Activated effector memory CD4-positive, alpha-beta T cell treated with Interleukin-2 at 50 U/mL for 16 hours (primary cell): ENCODE measurements at regions not wholly inside any gene's neighbourhood (a gene's known extent, or its start where the extent isn't known, plus 50 kb on each side); places are given as distances from the start of the nearest gene placed in this dataset.

ENCODE experiments used
- DNase-seq: peaks from one replicate; pipeline ENCODE4 v3.0.0-alpha.2; 2020

DNA sequence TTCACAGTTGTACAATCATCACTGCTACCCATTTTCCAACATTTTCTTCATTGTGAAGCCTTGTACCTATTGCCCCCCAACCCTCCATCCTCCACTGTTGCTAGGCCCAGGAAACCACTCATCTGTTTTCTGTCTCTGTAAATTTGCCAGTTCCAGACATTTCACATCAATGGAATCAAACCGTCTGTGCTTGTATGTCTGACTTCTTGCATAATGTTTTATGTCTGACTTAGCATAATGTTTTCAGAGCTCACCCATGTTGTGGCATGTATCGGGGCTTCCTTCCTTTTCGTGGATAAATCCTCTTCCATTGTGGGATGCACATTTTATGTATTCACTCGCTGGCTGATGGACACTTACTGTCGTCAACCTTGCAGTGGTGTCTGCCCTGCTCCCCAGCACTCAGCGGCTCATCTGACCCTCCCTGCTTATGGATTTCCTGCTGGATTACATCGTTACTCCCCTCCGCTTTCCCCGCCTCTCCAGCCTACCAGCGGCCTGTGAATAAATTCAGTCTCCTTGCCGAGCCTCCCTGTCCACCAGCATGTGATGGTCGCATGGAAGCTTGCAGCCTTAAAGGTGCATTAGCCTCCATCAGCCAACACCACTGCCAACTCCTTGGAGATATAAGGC lies 727.6 kb upstream of the TMEM132C start:
- no peak for DNase-seq

DNA sequence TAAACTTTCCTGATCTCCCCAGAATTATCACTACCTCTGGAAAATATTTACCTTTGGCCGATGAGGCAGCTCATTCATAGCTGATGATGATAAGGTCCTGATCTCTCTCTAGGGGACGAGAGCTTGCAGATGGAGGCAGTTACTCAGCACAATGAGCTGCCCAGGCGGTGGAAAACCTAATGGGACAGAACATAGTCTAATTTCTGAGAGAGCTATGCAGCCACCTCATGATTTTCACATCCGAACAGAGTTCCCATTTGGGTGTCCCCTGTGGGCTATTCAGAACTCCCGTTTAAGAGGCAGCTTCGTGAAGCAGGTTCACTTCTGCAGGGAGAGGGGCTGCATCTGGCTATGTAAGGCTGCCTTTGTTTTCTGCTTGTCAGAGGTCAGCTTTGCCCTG lies 724.6 kb upstream of the TMEM132C start:
- DNase-seq, result no peak

DNA sequence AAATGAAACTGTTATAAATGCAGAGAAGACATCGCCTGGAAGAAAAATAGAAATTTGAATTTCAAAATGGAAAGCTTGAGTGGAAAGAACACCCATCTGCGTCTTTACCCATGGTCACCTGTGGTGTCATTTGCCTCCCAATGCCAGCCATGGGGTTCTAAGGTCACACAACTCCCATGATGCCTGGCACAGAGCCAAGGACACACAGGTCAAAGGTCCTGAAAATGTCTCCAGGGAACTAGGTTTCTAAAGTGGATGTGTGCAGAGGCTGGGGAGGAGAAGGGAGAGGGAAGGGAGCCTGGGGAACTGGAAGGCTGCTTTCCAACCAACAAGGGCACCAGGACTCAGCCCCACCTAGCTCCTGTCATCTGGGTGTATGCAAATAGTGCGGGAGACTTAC lies 724.0 kb upstream of the TMEM132C start:
- DNase-seq, result no peak

DNA sequence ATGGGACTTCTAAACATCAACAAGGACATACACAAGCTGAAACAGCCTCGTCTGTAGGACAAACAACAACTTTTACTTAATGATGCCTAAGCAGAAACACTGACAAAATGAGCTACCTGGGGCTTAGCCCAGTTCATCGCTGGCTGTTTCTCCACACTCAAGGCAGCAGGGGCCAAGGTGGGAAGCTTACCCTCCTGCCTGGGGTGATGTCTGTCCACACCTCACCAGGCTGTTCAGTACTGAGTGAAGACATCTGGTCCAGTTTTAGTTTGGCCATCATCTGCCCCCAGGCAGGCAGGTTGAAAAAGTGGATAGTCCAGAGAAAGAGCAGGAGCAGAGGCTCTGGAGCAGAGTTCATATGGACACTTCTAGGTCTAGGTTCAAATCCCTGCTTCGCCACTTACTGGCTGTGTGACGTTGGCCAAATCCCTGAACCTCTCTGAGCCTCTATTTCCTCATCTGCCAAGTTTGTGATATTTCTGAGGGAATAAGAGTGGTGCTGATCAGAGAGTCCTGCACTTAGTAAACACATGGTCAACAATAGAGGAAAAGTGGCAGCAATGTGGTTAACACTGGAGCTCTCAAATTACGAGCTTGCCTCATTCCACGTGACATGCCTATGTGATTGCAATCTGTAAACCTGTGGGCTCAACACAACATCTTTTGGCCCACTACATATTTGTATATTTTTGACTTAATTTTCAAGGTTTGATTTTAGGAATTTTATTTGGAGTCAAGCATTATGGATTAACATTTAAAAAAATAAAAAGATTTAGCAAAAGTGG lies 720.1 kb upstream of the TMEM132C start:
- no peak for DNase-seq

DNA sequence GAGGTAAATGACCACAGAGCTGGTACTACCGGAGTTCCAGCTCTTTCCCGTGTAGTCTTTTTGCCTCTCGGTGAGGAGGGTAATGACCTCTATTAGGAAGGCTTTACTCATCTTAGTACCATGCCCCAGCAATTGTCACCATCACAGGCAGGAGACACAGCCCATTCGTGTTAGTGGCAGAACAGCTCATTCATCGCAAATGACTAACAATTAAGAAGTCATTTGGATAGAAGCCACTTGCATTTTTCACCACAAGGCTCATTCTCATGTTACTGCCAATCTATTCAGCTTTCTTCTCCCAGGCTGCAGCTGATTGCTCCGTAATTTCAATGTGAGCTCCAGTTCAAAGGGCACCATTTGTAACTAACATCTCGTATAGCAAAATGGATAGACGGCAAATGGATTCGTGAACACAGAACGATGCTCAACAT lies 718.8 kb upstream of the TMEM132C start:
- no peak for DNase-seq

DNA sequence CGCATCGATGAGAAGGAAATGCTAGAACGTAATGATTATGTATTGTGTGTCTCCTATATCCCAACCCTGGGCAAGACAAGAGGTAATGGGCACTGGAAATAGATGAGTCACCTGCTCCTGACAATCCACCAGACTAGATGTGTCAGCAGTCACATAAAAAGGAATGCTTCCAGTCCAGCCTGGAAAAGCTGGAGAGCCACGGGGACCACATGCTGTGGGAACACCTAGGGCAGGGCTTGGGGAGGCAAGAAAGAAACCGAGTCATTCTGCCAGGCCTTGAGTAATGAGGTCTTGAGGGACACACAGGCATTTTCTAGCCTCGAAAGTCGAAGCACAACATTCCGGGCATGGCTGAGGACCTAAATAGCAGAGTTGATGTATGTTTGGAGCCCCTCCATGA lies 716.7 kb upstream of the TMEM132C start:
- no peak for DNase-seq

DNA sequence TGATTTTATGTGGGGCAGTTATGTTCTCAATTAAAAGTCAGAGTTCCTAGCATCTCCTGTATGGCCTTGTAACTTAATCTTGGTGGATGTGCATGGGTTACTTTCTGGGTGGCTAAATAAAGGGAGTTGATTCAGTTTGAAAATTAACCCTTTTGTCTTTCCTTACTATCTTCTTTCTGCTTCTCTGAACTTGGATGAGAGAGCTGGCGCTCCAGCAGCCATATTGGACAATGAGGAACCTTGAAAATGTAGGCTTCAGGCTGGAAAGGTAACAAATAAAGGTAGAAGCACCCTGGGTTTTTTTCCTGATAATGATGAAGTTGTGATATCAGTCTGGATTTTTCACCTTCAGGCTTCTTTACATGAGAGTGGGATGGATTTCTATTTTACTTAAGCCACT lies 714.1 kb upstream of the TMEM132C start:
- DNase-seq, result no peak

DNA sequence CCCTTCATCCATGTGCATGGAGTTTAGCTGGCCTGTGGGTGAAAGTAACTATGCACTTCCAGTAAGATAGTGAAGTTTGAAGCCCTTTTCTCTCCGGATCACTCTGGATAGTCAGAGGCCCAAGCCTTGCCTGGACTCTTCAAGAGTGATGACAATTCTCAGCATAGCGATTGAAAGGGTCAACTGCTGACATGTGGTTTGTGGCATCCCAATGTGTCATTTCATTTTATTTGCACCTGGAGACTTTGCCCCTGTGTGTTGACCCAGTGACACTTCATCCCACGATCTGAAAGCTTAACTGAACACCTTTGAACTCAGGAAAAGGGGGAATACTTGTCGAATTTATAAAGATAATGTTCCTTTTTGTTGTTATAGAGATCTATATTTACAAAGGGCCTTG lies 711.9 kb upstream of the TMEM132C start:
- no peak for DNase-seq

DNA sequence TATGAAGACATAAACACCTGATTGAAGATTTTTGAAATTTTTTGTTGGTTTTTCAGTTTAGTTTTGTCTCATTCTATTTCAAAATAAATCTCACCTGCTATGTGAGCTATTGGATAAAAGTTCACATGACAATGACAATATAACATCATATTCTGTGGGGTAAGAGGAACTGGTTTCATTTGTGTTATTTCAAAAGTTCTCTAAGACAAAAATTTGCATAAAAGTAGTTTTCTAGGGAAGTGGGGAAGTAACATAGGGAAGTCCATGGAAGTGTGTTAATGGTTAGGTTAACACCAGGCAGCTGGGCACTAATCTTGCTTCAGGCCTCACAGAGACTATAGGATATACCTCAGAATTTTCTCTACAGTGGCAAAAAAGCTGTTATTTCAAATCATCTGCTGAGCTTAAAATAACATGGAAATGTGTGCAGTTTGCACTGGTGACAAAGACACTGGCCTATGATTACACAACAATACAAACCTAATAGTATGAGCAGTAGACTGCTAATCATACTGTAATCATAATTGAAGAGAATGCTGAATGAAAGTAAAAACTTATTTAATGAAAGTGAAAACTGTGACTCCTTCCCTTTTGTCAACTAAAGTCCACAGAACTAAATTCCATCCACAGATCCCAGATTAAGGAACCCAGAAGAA lies 710.6 kb upstream of the TMEM132C start:
- no peak for DNase-seq

DNA sequence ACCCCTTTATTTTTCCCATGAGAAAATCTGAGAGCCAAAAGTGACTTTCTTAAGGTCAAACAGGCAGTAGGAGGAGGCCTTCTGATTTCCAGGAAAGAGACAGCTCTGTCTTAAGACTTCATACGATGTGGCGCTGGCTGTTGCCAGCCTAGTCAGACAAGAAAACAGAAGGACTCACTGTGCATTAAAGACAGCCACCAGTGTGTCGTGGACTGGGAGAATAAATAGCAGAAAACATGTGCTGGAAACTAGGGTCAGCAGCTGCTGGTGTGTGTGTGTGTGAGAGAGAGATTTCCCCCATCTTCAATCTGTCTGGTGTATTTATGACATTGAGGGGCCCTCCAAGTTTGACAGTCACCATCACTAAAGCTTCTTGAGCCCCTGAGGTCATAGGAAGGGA lies 708.6 kb upstream of the TMEM132C start:
- DNase-seq, result no peak

DNA sequence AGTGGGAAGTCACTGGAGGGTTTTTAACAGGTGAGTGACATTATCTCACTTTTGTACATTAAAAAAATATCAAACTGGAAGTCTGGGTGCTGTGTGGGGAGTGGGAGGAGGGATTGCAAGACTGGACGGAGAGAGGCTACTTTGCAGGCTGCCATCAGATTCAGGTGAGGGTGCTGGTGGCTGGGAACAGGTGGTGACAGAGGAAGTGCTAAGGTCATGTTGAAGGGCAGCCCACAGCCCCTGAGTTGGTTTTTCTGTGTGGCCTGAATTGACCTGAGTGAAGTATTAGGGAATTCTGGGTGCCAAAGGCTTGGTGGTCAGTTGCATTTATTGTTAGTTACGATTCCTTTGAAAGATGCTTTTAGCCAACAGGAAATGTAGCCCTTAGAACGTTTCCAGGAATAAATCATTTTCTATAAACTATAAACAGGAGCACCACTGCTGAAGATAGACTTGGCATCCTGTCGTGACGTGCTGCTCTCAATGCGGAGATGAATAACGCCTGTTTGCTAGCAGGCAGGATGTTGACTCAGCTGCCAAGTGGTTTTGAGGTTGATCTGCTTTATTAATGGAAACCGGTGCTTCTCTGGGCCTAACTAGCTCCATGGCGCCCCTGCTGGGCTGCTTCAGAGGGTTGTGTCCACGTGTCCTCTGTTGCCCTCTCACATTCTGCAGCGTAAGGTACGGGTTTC lies 707.5 kb upstream of the TMEM132C start:
- peak; percentile 32 for DNase-seq

DNA sequence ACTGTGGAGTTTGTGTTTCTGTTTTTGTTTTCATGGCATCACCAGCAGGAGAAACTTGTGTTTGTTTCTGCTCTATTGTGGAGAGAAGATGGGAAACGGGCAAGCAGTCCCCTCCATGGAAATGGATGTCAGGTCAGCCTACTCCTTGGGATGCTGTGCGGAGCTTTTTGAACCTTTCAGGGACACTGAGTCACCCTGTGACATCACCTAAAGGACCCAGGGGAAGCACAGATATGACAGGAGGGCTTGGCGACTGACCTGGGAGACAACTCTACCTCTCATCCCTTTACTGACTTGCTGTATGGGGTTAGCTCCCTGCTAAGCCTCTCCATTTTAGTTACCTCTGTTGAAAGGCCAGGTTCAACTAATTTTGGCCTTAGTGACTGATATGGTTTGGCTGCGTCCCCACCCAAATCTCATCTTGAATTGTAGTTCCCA lies 706.9 kb upstream of the TMEM132C start:
- no peak for DNase-seq

DNA sequence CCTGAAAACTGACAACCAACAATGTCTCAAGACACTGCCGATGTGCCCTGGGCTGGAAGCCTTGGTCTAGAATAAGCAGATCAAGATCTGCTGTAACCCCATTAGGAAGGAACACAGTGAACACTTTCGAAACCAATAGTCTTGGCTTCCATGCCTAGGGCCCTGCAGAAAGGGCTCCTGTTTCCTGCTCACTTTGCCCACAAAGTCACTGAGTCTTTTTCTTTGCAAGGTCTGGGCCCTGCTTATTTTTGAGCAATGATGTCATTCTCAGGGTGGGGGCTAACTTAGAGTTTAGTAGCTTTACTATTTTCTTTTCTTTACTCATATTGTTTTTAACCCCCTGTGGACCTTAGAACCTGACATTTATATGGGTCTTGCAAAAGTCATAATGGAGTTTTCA lies 704.2 kb upstream of the TMEM132C start:
- no peak for DNase-seq

DNA sequence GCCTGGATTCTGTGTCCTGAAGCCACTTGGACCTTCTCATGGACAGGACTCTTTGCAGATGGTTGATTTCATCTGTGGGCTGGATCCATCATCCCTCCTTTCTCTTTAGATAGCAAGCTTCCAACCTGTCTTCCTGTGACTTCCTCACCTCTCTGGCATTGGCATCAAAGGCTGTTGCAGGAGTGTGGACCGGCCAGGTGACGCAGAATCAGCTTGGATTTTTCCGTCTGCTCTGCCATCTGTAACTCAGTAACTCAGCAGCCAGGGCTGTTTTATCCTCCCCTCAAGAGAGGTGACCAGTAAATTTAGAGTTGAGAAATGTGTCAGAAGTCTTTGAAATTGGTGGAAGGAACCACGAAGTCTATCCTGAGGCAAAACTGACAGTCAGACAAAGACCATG lies 701.7 kb upstream of the TMEM132C start:
- no peak for DNase-seq

DNA sequence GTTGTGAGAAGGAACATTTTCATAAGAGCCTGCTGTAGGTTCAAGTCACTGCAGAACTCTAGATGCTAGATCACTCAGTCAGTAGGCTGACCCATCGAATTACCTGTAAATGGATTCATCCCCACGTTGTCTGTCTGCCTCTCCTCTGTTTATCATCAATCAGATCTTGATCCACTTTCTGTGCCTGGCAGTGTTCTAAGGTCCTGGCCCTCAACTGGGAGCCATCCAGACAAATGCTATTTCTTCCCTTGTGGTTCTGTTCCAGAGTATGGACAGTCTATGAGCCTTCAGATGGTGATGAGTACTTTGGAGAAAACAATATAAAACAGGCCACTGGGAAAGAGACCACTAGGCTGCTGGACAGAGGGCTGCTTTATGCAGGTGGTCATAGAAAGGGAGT lies 699.4 kb upstream of the TMEM132C start:
- DNase-seq, result no peak

DNA sequence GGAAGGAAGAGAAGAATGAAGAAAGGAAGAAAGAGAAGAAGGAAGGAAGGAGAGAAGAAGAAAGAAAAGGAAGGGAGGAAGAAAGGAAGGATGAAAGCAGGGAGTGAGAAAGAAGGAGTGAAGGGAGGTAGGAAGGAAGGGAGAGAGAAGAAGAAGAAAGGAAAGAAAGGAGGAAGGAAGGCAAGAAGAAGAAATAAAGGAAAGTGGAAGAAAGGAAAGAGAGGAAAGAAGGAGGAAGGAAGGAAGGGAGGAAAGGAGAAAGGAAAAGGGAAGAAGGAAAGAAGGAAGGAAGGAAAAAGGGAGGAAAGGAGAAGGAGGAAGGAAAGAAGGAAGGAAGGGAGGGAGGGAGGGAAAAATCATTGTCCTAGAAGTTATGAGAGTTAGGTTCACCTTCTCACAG lies 696.6 kb upstream of the TMEM132C start:
- no peak for DNase-seq

DNA sequence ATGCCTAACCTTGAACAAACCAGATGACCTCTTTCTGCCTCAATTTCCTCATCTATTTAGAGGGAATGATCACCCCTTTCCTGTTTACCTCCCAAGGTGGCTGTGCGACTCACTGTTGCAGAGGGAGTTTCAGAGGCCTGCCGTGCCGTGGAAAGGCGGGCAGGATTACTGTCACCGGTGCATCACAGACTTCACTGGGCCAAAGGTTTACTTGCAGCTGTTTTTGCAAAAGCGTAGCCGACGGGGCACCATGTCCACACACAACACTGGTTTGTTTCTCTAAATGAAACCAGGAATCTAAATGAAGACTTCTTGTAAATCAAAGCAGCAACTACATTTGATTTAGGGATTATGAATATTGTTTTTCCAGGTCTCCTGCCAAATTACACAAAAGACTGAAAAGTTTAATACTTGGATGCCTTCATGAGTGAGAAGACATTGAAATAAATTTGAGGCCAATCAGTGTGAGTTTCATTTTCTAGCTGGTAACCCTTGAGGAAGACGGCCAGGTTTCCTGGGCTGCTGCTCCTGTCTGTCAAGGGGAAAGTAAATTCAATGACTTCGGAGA lies 696.1 kb upstream of the TMEM132C start:
- no peak for DNase-seq

DNA sequence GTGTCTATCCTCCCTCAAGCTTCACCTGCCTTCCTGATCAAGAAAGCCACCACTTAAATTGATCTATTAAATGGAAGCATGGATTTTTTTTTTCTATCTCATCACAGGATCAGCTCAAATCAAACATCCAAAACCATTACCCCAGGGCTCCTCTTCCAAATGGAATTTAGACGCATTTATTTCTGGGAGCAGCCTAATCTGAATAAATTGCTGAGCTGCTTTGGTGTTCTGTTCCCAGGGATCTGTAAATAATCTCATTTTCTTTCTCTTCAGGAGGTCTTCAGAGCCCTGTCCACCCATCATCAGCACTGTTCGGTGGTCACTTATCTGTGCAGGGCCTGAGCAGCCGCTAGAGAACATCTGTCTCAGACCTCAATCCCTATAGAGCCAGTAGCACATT lies 695.4 kb upstream of the TMEM132C start:
- no peak for DNase-seq

DNA sequence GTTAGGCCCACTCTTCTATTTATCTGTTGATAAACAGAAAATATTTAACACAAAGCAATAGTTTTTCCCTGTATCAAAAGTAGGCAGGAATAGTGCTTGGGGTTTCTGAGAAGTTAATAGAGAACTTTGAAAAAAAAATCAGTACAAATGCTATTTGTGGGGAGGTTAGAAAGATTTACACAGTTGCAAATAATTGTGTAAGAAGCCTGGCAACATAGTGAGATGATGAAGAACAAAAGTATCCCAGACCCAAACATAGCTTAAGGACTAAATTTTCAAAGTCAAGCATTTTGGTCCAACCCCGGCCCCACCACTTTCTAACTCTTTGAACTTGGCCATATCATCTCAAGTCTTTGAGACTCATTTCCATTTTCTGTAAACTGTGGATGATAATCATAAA lies 687.5 kb upstream of the TMEM132C start:
- no peak for DNase-seq

DNA sequence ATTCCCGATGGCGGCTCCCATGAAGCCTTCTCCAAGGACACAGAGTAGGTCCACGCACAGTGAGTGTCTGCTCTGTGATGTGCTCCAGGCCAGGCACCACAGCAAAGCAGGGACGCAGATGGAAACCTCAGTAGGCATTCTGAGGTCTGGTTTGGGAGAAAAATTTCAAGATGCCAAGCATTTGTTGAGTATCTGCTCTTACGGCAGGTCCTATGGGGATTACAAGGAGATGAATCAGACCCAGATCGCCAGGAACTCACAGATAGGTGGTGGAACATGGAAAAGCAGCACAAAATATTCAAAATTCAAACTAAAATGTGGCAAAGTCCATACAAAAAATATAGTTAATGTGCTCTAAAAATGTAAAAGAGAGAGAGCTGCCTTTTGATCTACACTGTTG lies 684.9 kb upstream of the TMEM132C start:
- no peak for DNase-seq

DNA sequence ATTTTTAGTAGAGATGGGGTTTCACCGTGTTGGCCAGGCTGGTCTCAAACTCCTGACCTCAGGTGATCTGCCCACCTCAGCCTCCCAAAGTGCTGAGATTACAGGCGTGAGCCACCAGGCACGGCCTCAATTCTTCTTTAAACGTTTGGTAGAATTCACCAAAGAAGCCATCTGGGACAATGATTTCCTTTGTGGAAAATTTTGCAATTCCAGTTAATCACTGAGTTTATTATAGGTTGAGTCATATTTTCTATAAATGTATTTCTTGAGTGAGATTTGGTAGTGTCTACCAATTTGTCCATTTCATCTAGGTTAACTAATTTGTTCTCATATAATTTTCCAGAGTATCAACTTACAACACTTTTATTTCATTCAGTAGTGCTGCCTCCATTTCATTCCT lies 683.9 kb upstream of the TMEM132C start:
- no peak for DNase-seq

DNA sequence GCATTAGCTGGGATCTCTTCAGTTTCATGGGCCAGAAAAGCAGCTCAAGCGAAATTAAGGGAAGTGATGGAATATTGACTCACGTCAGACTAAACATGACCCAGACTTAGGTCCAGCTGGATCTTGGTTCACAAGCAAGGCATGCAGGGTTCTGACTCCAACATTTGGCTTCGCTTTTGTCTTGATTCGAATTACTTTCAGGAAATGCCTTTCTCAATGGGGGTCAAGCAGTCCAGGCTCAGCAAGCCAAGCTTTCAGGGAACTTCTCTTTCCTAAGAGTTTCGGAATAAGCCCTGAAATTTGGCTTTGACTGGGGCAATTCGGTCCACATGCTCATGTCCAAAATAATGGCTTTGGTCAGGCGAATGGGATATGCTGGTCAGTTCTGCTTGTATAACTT lies 678.7 kb upstream of the TMEM132C start:
- no peak for DNase-seq

DNA sequence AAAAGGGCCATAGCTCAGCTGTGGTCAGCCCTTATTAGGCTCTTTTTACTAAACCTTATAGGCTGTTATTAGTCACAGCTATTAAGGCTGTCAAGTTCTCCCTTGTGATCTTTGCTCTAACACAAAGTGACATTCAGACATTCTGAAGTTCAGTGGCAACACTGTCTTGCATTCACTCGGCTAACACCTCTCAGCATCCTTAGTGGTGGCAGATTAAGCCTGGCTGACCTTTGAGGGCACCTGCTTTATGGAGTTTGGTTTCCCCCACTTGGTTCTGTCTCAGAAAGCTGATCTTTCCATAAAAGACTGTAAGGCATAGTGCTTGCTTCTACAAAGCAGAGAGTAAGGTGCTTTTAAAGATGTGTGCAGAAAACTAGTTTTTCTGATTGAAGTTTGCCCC lies 677.4 kb upstream of the TMEM132C start:
- no peak for DNase-seq
